ENCODE measurements at regions not wholly inside any gene's neighbourhood (a gene's known extent, or its start where the extent isn't known, plus 50 kb on each side); places are given as distances from the start of the nearest gene placed in this dataset.

DNA sequence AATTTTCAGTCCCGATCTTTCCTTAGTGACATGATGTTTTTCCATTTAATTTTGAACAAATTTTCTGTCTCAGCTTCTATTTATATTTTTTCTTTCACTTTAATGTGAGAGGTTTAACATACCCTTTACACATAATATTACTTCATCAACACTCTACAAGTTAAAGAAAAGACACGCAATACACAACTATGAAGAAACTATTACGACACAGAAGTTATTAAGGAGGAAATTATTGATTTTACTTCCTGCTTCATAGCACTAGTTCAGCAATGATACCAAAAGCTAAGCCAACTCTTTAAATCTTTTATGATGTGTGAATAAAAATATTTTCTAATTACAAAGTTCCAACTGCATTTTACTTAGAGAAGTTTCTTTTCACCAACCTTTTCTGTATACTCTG lies 432.3 kb upstream of the DAB2 start:
- ChIA-PET POLR2A (ENCODE audit: low non-redundant PET) (no interaction called here), CTCF (interaction anchor here (0.6 kb wide), 1 partner anchor 825 kb away, joined by 3 read pairs; no protein-coding TSS in a partner anchor)
- H3K27ac ChIP-seq, result no peak overlapping the region
- no peak for DNase-seq (ENCODE audit: low spot score)
- TF ChIP-seq CTCF (conservative IDR thresholded peaks at IDR 0.05; ENCODE audit: low read depth), result no peak

GRCh38 chr5:39854771-39855410 lies 430.1 kb upstream of the DAB2 start:
- H3K27ac ChIP-seq, result no peak overlapping the region
- POLR2A ChIA-PET (ENCODE audit: low non-redundant PET), result no interaction called here
- DNase-seq (ENCODE audit: low spot score), result no peak
- no peak for TF ChIP-seq CTCF (conservative IDR thresholded peaks at IDR 0.05; ENCODE audit: low read depth)
- CTCF ChIA-PET, result no interaction called here

- H3K27ac ChIP-seq, result no peak overlapping the region
- ChIA-PET CTCF (interaction anchor here (0.9 kb wide), 1 partner anchor 70 kb away, joined by 3 read pairs; no protein-coding TSS in a partner anchor), POLR2A (ENCODE audit: low non-redundant PET) (no interaction called here)
- DNase-seq (ENCODE audit: low spot score), result no peak
- TF ChIP-seq CTCF (conservative IDR thresholded peaks at IDR 0.05; ENCODE audit: low read depth), result no peak
These were observed 425.5 kb upstream of the DAB2 start for GRCh38 chr5:39850291-39850690.

DNA sequence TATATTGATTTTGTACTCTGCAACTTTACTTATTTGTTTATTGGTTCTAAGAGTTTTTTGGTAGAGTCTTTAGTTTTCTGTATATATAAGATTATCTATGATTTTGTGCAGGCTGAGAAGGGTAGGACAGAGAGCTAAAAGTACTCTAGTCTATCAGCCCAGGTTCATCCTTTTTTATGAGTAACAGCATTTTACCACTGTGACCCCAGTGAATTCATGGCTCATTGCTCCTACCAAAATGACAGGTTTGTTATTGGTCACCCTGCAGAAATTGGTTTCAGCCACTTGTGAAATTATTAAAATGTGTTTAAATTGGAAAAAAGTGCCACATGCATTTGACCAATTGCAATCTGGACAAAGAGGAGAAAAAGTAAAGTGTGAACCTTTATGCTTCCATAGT lies 421.4 kb upstream of the DAB2 start:
- CTCF ChIA-PET, result interaction anchor here (1.1 kb wide), 1 partner anchor 9 kb away, joined by 3 read pairs; no protein-coding TSS in a partner anchor
- POLR2A ChIA-PET (ENCODE audit: low non-redundant PET), result no interaction called here
- no peak for TF ChIP-seq CTCF (conservative IDR thresholded peaks at IDR 0.05; ENCODE audit: low read depth)
- no peak overlapping the region for H3K27ac ChIP-seq
- no peak for DNase-seq (ENCODE audit: low spot score)

GRCh38 chr5:39843767-39844166 lies 419.0 kb upstream of the DAB2 start:
- no peak for DNase-seq (ENCODE audit: low spot score)
- ChIA-PET CTCF (no interaction called here), POLR2A (ENCODE audit: low non-redundant PET) (no interaction called here)
- no peak for TF ChIP-seq CTCF (conservative IDR thresholded peaks at IDR 0.05; ENCODE audit: low read depth)
- H3K27ac ChIP-seq, result no peak overlapping the region

DNA sequence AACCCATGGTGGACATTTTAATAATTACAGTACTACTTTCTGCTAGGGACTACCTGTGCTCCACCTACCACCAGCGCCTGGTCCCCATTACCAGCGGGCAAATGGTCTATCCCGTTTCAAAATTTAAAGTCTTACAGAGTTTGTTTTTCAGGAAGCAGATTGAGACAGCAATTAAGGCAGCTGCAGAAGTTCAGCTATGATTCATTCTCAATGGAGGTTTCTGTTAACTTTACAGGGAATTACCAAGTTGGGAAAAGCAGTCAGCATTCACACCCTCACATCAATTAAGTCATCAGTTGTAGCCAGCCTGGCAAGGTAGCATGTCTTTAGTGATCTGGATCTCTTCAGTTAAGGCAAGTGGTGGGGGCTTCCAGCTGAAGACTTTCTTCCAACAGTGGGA lies 410.6 kb upstream of the DAB2 start:
- POLR2A ChIA-PET (ENCODE audit: low non-redundant PET), result no interaction called here
- no peak overlapping the region for H3K27ac ChIP-seq
- no peak for TF ChIP-seq CTCF (conservative IDR thresholded peaks at IDR 0.05; ENCODE audit: low read depth)
- CTCF ChIA-PET, result no interaction called here
- DNase-seq (ENCODE audit: low spot score), result no peak
